ENCODE measurements at regions not wholly inside any gene's neighbourhood (a gene's known extent, or its start where the extent isn't known, plus 50 kb on each side); places are given as distances from the start of the nearest gene placed in this dataset.
"Not testable (repeated sequence)": the region's sequence is repeated elsewhere in the genome, so short reads cannot be mapped to it uniquely, and the experiment has no call there.

DNA sequence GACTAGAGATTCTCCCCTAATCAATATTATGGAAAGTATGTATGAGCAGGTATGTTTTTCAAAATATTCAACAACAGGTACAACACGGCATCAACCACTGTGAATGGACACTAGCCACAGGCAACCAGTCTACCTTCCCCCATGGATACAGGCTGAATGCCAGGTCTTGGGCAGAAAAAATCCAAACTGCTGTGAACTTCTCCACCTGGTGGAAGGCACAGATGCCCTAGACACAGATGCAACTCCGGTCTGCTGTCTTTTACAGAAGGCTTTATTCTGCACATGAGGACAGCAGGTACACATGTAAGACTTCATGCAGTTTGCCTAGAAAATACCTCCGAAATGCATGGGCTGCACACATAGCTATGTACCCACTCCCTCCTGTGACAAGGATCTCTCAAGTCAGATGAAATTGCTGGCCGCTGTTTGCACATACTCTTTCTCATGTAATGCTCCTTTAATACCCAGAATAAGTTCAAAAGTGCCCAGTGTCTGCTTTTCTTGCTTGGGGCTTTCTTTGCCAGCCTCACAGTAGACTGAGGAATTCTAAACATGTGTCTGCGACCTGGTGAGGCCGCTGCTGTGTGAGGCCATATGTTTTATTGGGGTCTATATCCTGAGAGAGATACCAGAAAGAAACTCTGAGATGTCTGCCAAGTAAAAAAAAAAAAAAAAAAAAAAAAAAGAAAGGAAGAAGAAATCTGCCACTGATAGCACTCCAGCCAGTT is 325.9 kb downstream of the FOXO1 start:
- no peak for DNase-seq (ENCODE audit: low spot score)

- no peak for DNase-seq (ENCODE audit: low spot score)
Observed at GRCh38 chr13:40341096-40341471, 325.4 kb downstream of the FOXO1 start.

DNA sequence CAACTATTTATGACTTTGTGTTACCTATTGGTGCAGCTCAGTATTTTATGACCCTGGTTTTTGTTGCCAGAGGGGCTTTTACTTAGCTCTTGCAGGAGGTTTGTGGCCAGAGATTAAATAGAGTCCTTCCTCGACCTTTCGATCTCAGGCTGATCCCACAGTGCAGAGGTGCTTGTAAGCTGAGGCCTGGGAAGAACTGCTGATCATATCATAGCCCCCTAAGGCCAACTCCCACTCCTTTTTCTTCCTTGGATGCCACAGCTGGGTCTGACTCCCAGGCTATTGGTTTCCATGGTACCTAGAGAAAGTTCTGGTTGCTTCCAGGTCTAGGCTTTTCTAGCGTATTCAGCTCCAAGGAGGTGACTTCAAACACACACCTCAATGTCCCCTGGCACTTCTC is 324.9 kb downstream of the FOXO1 start:
- DNase-seq (ENCODE audit: low spot score), result no peak

- no peak for DNase-seq (ENCODE audit: low spot score)
Observed at GRCh38 chr13:40342461-40342860, 324.0 kb downstream of the FOXO1 start.

GRCh38 chr13:40342901-40343300 is 323.5 kb downstream of the FOXO1 start:
- no peak for DNase-seq (ENCODE audit: low spot score)

DNA sequence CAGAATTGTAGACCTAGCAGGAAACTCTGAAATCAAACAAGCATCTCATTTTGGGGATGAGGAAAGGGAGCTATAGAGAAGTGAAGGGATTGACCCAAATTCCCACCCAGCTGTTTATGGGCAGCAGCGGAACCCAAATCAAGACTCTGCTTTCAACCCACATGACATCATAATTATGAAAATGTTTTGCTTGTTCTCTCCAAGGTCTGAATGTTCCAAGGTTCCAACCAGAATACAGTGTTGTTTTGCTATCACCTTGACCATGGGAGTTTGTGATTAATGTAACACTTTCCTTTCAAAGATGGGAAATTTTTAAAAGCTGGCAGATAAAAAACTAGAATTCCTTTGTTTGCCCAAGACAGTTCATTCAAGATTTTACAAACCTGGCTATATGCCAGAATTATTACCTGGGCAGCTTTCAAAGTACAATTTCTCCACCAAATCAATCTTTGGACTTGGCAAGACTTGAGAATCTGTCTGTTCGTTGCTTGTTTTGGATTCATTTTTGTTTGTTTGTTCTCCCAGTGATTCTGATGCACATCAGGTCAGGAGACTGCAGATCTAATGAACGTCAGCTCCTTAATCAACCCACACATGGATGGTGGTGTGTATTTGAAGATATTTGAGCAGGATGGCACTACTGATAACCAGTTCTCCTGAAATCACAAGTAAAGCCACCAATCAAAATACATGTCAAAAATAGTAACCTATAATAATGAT is 322.7 kb downstream of the FOXO1 start:
- DNase-seq (ENCODE audit: low spot score), result no peak

- no peak for DNase-seq (ENCODE audit: low spot score)
Observed at GRCh38 chr13:40344270-40345148, 321.9 kb downstream of the FOXO1 start.

DNA sequence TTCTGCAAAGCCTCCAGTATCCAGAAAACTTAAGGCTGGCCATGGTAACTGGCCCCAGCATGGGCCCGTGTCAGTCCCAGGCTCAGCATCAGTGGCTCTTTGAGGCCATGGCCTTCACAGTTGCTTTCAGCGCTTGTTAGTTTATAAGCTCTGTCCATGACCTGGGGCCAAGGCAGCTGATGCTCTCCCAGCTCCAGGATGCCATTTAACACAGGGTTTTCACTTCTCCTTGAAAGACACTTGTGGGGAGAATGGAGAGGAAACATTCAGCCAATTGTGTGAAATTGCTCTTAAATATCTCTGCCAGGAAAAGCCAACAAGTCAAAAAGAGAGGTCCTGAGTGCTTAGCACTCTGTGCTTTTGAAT is 321.3 kb downstream of the FOXO1 start:
- no peak for DNase-seq (ENCODE audit: low spot score)

GRCh38 chr13:40345654-40346372 is 320.6 kb downstream of the FOXO1 start:
- no peak for DNase-seq (ENCODE audit: low spot score)

GRCh38 chr13:40346592-40346991 is 319.8 kb downstream of the FOXO1 start:
- no peak for DNase-seq (ENCODE audit: low spot score)

- DNase-seq (ENCODE audit: low spot score), result no peak
Observed at GRCh38 chr13:40348096-40348679, 318.3 kb downstream of the FOXO1 start.

GRCh38 chr13:40350283-40350992 is 316.0 kb downstream of the FOXO1 start:
- DNase-seq (ENCODE audit: low spot score), result no peak

DNA sequence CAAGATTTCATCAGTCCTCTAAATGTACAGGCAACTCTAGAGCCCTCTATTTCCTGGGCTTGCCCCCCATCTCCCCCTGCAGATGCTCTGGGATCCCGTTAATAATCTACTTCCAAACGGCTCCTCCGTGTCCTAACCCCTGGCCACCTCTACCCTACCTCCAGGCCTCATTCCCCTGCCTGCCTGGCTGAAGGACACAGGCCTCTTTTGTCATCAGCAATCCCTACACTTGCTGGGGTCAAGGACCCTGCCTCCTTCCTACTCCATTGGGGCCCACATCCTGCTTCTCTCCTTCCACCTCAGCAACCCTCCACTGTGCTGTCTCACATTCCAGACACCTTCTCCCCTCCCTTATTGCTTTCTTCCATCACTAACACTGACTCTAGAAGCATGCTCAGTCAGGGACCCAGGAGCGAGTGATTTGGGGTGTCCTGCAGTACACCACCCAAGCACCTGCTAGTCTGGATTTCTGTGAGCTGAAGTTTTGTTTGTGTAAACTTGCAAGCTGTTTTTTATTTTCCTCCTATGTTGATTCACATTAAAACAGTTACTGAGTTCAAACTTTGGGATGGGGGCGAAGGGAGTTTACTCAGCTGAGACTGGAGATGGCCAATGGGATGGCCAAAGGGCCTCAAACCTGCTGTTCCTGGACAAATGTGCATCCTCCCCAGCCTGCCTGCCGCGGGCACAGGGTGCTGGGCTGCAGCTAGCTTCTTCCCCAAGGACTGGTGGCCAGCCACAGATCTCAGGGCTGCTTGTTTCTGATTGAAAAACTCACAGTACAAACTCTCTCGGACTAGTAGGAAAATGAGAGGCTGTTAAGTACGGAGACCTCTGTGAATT is 314.7 kb downstream of the FOXO1 start:
- DNase-seq (ENCODE audit: low spot score), result no peak

DNA sequence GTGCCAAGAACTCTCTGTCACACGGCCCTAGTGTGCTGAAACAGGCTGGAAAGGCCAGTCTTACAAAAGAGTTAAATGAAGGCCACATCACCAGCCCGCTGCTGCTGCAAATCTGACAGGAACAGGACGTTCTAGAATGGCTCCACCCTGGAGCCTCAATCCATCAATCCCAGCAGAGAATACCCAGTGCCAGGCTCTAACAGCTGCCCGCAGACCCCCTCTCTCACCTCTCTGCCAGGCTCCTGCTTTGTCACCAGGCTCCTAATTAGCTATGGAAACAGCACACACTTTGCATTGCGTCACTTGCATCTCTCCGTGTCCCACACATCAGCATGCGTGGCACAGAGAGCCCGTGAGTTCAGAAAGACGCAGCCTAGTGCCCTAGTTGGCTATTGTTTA is 314.1 kb downstream of the FOXO1 start:
- no peak for DNase-seq (ENCODE audit: low spot score)

- no peak for DNase-seq (ENCODE audit: low spot score)
Observed at GRCh38 chr13:40352802-40353562, 313.5 kb downstream of the FOXO1 start.

DNA sequence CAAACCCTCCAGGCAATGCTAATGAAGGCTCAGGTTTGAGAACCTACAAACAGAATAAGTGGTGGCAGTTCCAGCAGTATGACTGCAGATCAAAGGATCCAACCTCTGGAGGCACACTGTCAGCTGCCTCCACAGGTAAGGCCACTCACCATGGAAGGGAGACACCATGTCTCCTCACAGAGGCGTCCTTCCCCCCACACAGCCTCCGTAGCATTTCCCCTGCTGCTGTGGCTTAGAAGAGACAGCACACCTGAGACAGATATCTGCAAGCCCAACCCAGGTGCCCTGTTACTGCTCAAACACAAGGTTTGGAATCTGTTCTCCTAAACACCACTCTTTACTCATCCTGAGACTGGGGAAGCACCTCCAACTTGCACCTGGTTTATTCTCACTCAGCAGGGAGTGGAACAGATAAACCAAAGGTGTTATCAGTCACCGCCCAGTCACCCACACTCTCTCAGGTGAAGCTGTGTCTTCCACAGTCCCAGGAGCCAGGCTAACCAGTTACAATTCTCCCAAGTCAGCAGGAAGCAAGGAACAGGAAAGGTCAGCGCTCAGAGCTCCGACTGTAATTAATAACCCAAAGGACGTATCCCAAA is 311.2 kb downstream of the FOXO1 start:
- no peak for DNase-seq (ENCODE audit: low spot score)

DNA sequence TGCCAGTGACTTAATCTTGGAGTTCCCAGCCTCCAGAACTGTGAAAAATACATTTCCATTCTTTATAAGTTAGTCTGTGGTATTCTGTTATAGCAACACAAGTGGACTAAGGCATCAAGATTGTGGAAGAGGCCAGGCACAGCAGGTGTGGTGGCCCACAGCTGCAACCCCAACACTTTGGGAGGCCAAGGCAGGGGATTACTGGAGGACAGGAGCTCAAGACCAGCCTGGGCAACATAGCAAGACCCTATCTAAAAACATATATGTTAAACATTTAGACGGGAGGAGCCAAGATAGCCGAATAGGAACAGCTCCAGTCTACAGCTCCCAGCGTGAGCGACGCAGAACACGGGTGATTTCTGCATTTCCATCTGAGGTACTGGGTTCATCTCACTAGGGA is 310.4 kb downstream of the FOXO1 start:
- no peak for DNase-seq (ENCODE audit: low spot score)

GRCh38 chr13:40356458-40356857 is 310.0 kb downstream of the FOXO1 start:
- not testable (repeated sequence) for DNase-seq (ENCODE audit: low spot score)

- DNase-seq (ENCODE audit: low spot score), result no peak
Observed at GRCh38 chr13:40362502-40362901, 303.9 kb downstream of the FOXO1 start.
